GM19324 (cell line): ENCODE measurements at regions not wholly inside any gene's neighbourhood (a gene's known extent, or its start where the extent isn't known, plus 50 kb on each side); places are given as distances from the start of the nearest gene placed in this dataset.
A peak's percentile ranks its signal among the peaks of the same experiment; 100 is the strongest.
"Not testable (repeated sequence)": the region's sequence is repeated elsewhere in the genome, so short reads cannot be mapped to it uniquely, and the experiment has no call there.

Experiments
- ATAC-seq: cut with Tn5 transposase; IDR thresholded peaks from one replicate; pipeline ENCODE4 v1.9.1; 2021; ENCODE audit warnings: mild to moderate bottlenecking, moderate library complexity; ENCODE audit not compliant: unreplicated experiment, low FRiP score

DNA sequence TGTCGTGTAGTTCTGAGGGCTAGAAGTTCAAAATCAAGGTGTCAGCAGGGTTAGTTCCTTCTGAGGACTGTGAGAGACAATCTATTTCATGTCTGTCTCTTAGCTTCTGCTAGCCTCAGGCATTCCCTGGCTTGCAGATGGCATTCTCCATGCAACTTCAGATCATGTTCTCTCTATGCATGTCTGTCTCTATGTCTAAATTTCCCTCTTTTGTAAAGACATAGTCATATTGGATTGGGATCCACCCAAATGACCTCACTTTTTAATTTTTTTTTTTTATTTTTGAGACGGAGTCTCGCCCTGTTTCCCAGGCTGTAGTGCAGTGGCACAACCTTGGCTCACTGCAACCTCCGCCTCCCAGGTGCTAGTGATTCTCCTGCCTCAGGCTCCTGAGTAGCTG, 104.6 kb downstream of the RAP2B start:
- no peak for ATAC-seq

GRCh38 chr3:153268564-153269279, 106.7 kb downstream of the RAP2B start:
- ATAC-seq = no peak

- no peak for ATAC-seq
These were observed 107.7 kb downstream of the RAP2B start for GRCh38 chr3:153269730-153270129.

GRCh38 chr3:153273217-153273616, 111.2 kb downstream of the RAP2B start:
- no peak for ATAC-seq

- no peak for ATAC-seq
These were observed 111.9 kb downstream of the RAP2B start for GRCh38 chr3:153273767-153274435.

GRCh38 chr3:153274561-153274960, 112.5 kb downstream of the RAP2B start:
- ATAC-seq = no peak

- ATAC-seq = no peak
These were observed 113.5 kb downstream of the RAP2B start for GRCh38 chr3:153275514-153275913.

- no peak for ATAC-seq
These were observed 115.0 kb downstream of the RAP2B start for GRCh38 chr3:153277029-153277428.

DNA sequence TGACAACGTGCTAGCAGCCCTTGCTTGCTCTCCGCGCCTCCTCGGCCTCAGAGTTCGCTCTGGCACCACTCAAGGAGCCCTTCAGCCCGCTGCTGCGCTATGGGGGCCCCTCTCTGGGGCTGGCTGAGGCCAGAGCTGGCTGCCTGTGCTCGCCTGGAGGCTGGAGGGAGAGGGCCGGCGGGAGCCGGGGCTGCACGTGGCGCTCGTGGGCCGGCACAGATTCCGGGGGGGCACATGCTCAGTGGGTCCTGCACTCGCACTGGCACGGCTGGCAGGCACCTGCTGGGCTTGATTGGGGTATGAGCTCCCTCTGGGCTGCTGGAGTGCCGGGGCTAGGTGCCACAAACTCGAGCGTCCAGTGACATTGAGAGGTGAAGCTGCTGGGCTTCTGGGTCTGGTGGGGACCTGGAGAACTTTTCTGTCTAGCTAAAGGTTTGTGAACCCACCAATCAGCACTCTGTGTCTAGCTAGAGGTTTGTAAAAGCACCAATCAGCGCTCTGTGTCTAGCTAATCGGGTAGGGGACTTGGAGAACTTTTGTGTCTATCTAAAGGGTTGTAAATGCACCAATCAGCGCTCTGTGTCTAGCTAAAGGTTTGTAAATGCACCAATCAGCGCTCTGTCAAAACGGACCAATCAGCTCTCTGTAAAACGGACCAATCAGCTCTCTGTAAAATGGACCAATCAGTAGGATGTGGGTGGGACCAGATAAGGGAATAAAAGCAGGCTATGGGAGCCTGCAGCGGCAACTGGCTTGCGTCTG, 119.4 kb downstream of the RAP2B start:
- not testable (repeated sequence) for ATAC-seq

- no peak for ATAC-seq
These were observed 120.3 kb downstream of the RAP2B start for GRCh38 chr3:153282355-153282754.

DNA sequence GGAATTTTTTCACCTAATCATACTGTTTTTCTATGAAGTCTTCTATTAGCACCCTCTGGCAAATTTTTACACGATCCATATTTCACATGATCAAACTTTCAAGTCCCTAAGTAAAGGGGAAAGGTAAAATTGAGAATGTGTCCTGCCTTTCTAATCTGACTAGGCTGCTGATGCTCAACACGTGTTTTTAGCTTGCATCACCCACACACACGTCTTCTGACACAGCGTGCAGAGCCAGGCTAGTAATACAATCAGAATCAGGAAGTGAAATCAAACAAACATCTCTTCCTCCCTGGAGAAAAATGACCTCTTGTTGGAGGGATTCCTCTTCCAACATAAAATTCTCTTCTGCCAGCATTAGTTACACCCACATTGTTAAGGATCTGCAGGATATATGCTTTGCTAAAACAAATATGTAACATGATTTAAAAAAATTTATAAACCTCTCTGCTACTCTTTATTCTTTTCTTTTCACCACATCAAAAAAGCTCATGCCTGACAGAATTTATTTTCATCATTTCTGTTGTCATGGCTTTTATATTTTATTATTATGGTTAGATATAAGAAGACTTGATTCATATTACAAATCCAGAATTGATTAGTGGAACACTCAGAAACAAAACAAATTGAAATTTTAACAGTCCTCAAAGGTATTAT, 122.4 kb downstream of the RAP2B start:
- no peak for ATAC-seq

- ATAC-seq = no peak
These were observed 123.2 kb downstream of the RAP2B start for GRCh38 chr3:153285194-153285641.

- no peak for ATAC-seq
These were observed 124.0 kb downstream of the RAP2B start for GRCh38 chr3:153285982-153286381.

DNA sequence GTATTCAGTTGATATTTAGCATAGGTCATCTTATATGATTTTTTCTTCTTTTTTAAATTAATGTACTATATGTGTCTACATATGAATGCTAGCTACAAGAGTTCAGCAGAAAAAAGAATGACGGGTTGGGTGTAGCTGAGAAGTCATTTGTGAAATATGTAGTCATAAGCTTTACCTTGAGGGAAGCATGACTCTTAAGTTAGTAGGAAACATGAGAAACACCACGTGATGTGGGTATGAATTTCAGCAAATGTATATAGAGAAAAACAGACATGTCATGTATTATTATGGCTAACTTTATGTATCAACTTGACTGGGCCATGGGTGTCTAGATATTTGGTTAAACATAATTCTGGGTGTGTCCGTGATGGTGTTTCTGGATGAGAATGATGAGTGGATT, 125.0 kb downstream of the RAP2B start:
- no peak for ATAC-seq

DNA sequence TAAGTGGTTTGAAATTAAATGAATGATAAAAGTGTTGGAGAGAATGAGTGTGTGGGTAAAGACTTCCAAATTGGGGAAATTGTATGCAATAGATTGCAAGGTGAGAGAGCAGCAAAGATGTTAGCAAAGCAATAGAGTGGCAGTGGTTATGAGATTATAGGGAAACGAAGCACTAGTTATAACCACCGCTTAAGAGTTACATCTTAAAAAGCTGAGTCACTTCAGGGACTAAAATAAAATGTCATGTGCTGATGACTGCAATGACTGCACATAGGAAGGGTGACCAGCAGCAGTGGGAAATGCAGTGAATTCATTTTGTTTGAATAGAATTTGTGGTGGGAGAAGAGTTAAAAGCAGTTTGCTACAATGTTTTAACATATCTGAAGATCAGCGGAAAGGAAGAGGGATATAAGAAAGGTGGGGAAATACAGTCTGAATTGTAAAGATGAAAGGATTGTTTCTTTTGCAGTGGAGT, 127.3 kb downstream of the RAP2B start:
- ATAC-seq = no peak

DNA sequence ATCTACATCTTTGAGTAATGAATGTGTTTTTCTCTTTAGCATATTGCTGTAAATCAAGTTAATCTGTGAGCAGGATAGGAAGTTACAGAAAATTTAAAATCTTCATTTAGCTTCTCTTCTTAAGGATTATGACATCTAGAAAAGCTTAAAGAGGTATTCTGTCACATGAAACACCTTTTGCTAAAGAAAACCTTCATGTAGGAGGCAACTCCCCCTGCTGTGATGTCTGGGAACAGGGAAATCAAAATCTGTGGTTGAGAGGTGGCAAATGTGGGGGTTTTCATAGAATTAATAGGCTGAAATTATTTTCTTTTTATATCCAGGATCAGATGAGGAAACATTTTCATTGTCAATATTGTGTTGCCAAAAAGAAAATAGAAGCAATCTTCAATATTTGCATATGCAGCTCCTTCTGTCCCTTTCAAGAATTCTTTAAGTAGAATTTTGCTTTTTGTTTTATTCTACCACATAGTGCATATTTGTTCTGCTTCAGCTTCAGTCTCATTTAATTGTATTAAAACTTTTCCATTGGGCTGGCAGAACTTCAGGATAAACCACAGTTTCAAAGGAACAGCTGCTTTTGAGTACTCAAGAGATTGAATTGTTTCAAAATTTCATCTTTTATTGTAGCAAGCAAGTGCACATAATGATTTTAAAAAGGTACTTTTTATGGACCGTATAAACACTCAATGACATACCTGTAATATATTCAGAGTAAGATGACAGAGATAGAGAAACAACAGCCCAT, 128.4 kb downstream of the RAP2B start:
- no peak for ATAC-seq

DNA sequence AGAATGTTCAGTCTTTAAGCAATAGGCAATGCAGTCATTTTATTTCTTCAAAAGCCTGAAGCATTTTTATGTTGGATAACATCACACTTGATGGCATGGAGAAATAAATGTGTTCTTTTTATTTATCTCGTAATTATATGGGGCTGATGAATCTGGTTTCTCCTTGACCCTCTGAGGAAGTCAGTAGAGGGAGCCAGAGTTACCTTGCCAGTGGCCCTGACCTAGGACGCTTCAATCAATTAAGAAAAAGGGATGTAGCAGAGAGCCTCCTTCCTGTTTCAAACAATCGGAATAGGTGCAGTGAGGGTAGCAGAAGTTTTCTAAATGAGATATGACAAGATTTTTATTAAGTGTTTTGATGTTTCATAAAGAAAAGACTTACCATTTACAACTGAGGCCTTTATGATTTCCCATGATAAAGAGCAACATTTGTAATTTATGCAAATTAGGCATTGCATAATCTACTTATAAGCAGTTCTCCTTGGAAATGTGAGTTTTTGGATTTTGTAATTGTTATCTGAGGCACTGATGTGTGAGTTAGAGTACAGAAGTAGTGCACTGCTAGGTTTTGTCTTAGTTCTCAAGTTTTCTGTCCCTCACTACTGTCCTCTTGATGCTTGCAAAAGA, 129.1 kb downstream of the RAP2B start:
- peak; percentile 61 for ATAC-seq

- no peak for ATAC-seq
These were observed 131.2 kb downstream of the RAP2B start for GRCh38 chr3:153293265-153293664.

DNA sequence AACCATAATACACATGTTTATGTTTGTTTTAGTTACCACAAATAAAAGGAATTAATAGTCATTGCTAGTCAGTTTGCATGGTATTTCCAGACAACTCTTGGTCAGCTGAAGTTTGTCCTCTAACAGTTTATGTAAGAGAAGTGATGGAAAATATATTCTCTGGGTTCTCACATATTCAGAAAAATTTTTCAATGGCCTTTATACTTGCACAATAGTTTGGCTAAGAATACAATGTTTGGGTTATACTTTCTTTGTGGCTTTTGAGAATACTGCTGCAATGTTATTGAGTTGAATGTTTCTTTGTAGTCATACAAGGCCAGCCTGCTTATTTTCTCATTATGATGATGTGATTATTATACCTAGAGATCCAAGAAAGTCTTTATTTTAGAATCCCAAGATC, 133.9 kb downstream of the RAP2B start:
- no peak for ATAC-seq

GRCh38 chr3:153305189-153305588, 143.2 kb downstream of the RAP2B start:
- no peak for ATAC-seq
